Activated CD8-positive, alpha-beta memory T cell treated with anti-CD3 and anti-CD28 coated beads, Interleukin-2, amount 10 ng/mL, durations not matched to agents 7 days and 5 days (primary cell): ENCODE measurements at regions not wholly inside any gene's neighbourhood (a gene's known extent, or its start where the extent isn't known, plus 50 kb on each side); places are given as distances from the start of the nearest gene placed in this dataset.

Experiments used
- ATAC-seq: fragments of 150-1000 bp; cut with Tn5 transposase; one replicate; pipeline ENCODE4 v1.10.0; 2021; ENCODE audit warnings: moderate library complexity
- CTCF ChIA-PET: fragments of 350-600 bp; sonication (Branson Sonifier 250); formaldehyde crosslinking; loops from one replicate; lab custom pipeline; 2021; ENCODE audit warnings: antibody characterized with exemption; lab: Charles Lee
- DNase-seq: peaks from one replicate; pipeline ENCODE4 v3.0.0-alpha.2; 2020
- H3K27ac Mint-ChIP-seq: one replicate; pipeline ENCODE4 v1.8.0; 2021; ENCODE audit warnings: mild to moderate bottlenecking, mixed read lengths
- H3K27me3 Mint-ChIP-seq: one replicate; pipeline ENCODE4 v1.8.0; 2021; ENCODE audit warnings: mixed read lengths
- H3K36me3 Mint-ChIP-seq: one replicate; pipeline ENCODE4 v1.8.0; 2021; ENCODE audit warnings: mild to moderate bottlenecking, mixed read lengths
- H3K4me1 Mint-ChIP-seq: one replicate; pipeline ENCODE4 v1.8.0; 2021; ENCODE audit warnings: mixed read lengths
- H3K4me3 Mint-ChIP-seq: one replicate; pipeline ENCODE4 v1.8.0; 2021; ENCODE audit warnings: mild to moderate bottlenecking, moderate library complexity, mixed read lengths
- H3K9me3 Mint-ChIP-seq: one replicate; pipeline ENCODE4 v1.8.0; 2022; ENCODE audit warnings: low read depth, mixed read lengths

GRCh38 chr17:27977751-27978688 lies 64.5 kb upstream of the NLK start:
- ATAC-seq (no peak), DNase-seq (no peak)
- Mint-ChIP-seq H3K9me3 (no peaks in the 10 kb centered on the region), H3K36me3 (no peaks in the 10 kb centered on the region), H3K27ac (no peak overlapping the region), H3K4me1 (peaks cover 2% of the 10 kb centered on the region), H3K27me3 (peaks cover 15% of the 10 kb centered on the region), H3K4me3 (no peak overlapping the region)
- CTCF ChIA-PET, result no interaction called here

- Mint-ChIP-seq H3K4me1 (peaks cover 2% of the 10 kb centered on the region), H3K27ac (no peak overlapping the region), H3K36me3 (no peaks in the 10 kb centered on the region), H3K4me3 (no peak overlapping the region), H3K9me3 (no peaks in the 10 kb centered on the region), H3K27me3 (peaks cover 15% of the 10 kb centered on the region)
- no peak for ATAC-seq
- CTCF ChIA-PET, result no interaction called here
- DNase-seq, result no peak
These were observed 63.7 kb upstream of the NLK start for GRCh38 chr17:27978689-27979175.

- H3K27ac Mint-ChIP-seq, result no peak overlapping the region
- CTCF ChIA-PET, result no interaction called here
- peaks cover 15% of the 10 kb centered on the region for H3K27me3 Mint-ChIP-seq
- no peak overlapping the region for H3K4me3 Mint-ChIP-seq
- DNase-seq (no peak), ATAC-seq (no peak)
- H3K4me1 Mint-ChIP-seq, result peaks cover 2% of the 10 kb centered on the region
- H3K36me3 Mint-ChIP-seq, result no peaks in the 10 kb centered on the region
- H3K9me3 Mint-ChIP-seq, result no peaks in the 10 kb centered on the region
These were observed 62.4 kb upstream of the NLK start for GRCh38 chr17:27980043-27980442.

GRCh38 chr17:27981978-27982377 lies 60.5 kb upstream of the NLK start:
- CTCF ChIA-PET, result interaction anchor here (1.0 kb wide), 1 partner anchor 88 kb away, joined by 4 read pairs; no protein-coding TSS in a partner anchor
- Mint-ChIP-seq H3K27me3 (peaks cover 19% of the 10 kb centered on the region), H3K4me1 (no peaks in the 10 kb centered on the region)

GRCh38 chr17:27982688-27983087 lies 59.8 kb upstream of the NLK start:
- Mint-ChIP-seq H3K27ac (no peak overlapping the region), H3K4me1 (no peaks in the 10 kb centered on the region), H3K27me3 (peaks cover 19% of the 10 kb centered on the region), H3K36me3 (no peaks in the 10 kb centered on the region), H3K4me3 (no peak overlapping the region), H3K9me3 (no peaks in the 10 kb centered on the region)
- ATAC-seq (no peak), DNase-seq (no peak)
- CTCF ChIA-PET, result interaction anchor here (1.0 kb wide), 1 partner anchor 89 kb away, joined by 4 read pairs; no protein-coding TSS in a partner anchor

More at GRCh38 chr17:27981978-27982377, 60.5 kb upstream of the NLK start:
- no peaks in the 10 kb centered on the region for H3K9me3 Mint-ChIP-seq
- H3K36me3 Mint-ChIP-seq, result no peaks in the 10 kb centered on the region
- no peak overlapping the region for H3K4me3 Mint-ChIP-seq
- DNase-seq (no peak), ATAC-seq (no peak)
- no peak overlapping the region for H3K27ac Mint-ChIP-seq

GRCh38 chr17:27983853-27984252 lies 58.6 kb upstream of the NLK start:
- CTCF ChIA-PET, result no interaction called here

GRCh38 chr17:27984404-27984803 lies 58.1 kb upstream of the NLK start:
- no peak for ATAC-seq
- Mint-ChIP-seq H3K36me3 (no peaks in the 10 kb centered on the region), H3K27ac (no peak overlapping the region), H3K9me3 (no peaks in the 10 kb centered on the region), H3K4me3 (no peak overlapping the region), H3K4me1 (no peaks in the 10 kb centered on the region), H3K27me3 (peaks cover 19% of the 10 kb centered on the region)
- DNase-seq, result no peak
- CTCF ChIA-PET, result no interaction called here

More at GRCh38 chr17:27983853-27984252, 58.6 kb upstream of the NLK start:
- Mint-ChIP-seq H3K27ac (no peak overlapping the region), H3K4me1 (no peaks in the 10 kb centered on the region), H3K9me3 (no peaks in the 10 kb centered on the region), H3K27me3 (peaks cover 19% of the 10 kb centered on the region), H3K4me3 (no peak overlapping the region), H3K36me3 (no peaks in the 10 kb centered on the region)
- ATAC-seq, result no peak
- no peak for DNase-seq

- no peaks in the 10 kb centered on the region for H3K36me3 Mint-ChIP-seq
- no peak overlapping the region for H3K4me3 Mint-ChIP-seq
- no peak overlapping the region for H3K27ac Mint-ChIP-seq
- no peaks in the 10 kb centered on the region for H3K9me3 Mint-ChIP-seq
- CTCF ChIA-PET, result no interaction called here
- DNase-seq (no peak), ATAC-seq (no peak)
- H3K4me1 Mint-ChIP-seq, result no peaks in the 10 kb centered on the region
- H3K27me3 Mint-ChIP-seq, result peaks cover 19% of the 10 kb centered on the region
These were observed 57.7 kb upstream of the NLK start for GRCh38 chr17:27984816-27985215.

GRCh38 chr17:27985306-27985705 lies 57.2 kb upstream of the NLK start:
- Mint-ChIP-seq H3K4me1 (no peaks in the 10 kb centered on the region), H3K9me3 (no peaks in the 10 kb centered on the region), H3K27ac (no peak overlapping the region), H3K4me3 (no peak overlapping the region), H3K36me3 (no peaks in the 10 kb centered on the region), H3K27me3 (peaks cover 19% of the 10 kb centered on the region)
- CTCF ChIA-PET, result no interaction called here
- ATAC-seq, result no peak
- no peak for DNase-seq

- H3K36me3 Mint-ChIP-seq, result no peaks in the 10 kb centered on the region
- CTCF ChIA-PET, result no interaction called here
- H3K27me3 Mint-ChIP-seq, result peaks cover 21% of the 10 kb centered on the region
- DNase-seq, result no peak
- H3K4me3 Mint-ChIP-seq, result no peak overlapping the region
- no peak for ATAC-seq
- H3K9me3 Mint-ChIP-seq, result no peaks in the 10 kb centered on the region
- H3K4me1 Mint-ChIP-seq, result no peaks in the 10 kb centered on the region
- no peak overlapping the region for H3K27ac Mint-ChIP-seq
These were observed 56.6 kb upstream of the NLK start for GRCh38 chr17:27985736-27986399.

- Mint-ChIP-seq H3K4me3 (no peak overlapping the region), H3K9me3 (no peaks in the 10 kb centered on the region), H3K4me1 (no peaks in the 10 kb centered on the region), H3K36me3 (no peaks in the 10 kb centered on the region), H3K27me3 (peaks cover 26% of the 10 kb centered on the region), H3K27ac (no peak overlapping the region)
- CTCF ChIA-PET, result no interaction called here
- ATAC-seq (no peak), DNase-seq (no peak)
These were observed 55.4 kb upstream of the NLK start for GRCh38 chr17:27986805-27987684.

GRCh38 chr17:27989046-27989445 lies 53.4 kb upstream of the NLK start:
- Mint-ChIP-seq H3K27ac (no peak overlapping the region), H3K27me3 (peaks cover 21% of the 10 kb centered on the region), H3K4me3 (no peak overlapping the region), H3K36me3 (no peaks in the 10 kb centered on the region), H3K4me1 (no peaks in the 10 kb centered on the region), H3K9me3 (no peaks in the 10 kb centered on the region)
- DNase-seq, result no peak
- ATAC-seq, result no peak
- CTCF ChIA-PET, result no interaction called here

- peaks cover 22% of the 10 kb centered on the region for H3K27me3 Mint-ChIP-seq
- no peak overlapping the region for H3K4me3 Mint-ChIP-seq
- CTCF ChIA-PET, result no interaction called here
- H3K27ac Mint-ChIP-seq, result no peak overlapping the region
- ATAC-seq (no peak), DNase-seq (no peak)
- H3K9me3 Mint-ChIP-seq, result no peaks in the 10 kb centered on the region
- no peaks in the 10 kb centered on the region for H3K4me1 Mint-ChIP-seq
- no peaks in the 10 kb centered on the region for H3K36me3 Mint-ChIP-seq
These were observed 52.4 kb upstream of the NLK start for GRCh38 chr17:27990100-27990499.
